Esophagus muscularis mucosa (tissue), 3 donors: ENCODE measurements at regions not wholly inside any gene's neighbourhood (a gene's known extent, or its start where the extent isn't known, plus 50 kb on each side); places are given as distances from the start of the nearest gene placed in this dataset.

Source experiments
- POLR2AphosphoS5 ChIP-seq, 2 donors: sonication (generic); formaldehyde crosslinking; IDR thresholded peaks; one replicate each; pipeline ENCODE4 v1.6.1; 2017; ENCODE audit warnings: antibody characterized with exemption in 2 of 2
- TF ChIP-seq, protein P1 (sequence below), 3 experiments: fragments of 200-600 bp in 2 of 3; fragments of 450-650 bp in 1 of 3; sonication (generic) in 2 of 3; IDR thresholded peaks; one replicate each; pipeline ENCODE4 v1.5.1; 2017 to 2019; ENCODE audit warnings: antibody characterized with exemption in 3 of 3, mild to moderate bottlenecking in 2 of 3, moderate library complexity in 1 of 3

DNA sequence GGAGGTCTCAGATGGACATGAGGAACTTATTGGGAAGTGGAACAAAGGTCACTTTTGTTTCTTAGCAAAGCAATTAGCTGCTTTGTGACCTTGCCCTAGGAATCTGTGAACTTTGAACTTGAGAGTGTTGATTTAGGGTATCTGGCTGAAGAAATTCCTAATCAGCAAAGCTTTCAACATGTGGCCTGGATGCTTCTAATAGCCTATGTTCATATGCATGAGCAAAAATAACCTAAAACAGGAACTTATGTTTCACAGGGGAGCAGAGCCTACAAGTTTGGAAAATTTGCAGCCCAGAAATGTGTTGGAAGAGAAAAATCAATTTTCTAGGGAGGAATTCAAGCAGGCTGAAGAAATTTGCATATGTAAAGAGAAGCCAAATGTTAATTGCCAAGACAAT, 405.8 kb upstream of the SALL3 start:
- TF ChIP-seq, protein P1, sequence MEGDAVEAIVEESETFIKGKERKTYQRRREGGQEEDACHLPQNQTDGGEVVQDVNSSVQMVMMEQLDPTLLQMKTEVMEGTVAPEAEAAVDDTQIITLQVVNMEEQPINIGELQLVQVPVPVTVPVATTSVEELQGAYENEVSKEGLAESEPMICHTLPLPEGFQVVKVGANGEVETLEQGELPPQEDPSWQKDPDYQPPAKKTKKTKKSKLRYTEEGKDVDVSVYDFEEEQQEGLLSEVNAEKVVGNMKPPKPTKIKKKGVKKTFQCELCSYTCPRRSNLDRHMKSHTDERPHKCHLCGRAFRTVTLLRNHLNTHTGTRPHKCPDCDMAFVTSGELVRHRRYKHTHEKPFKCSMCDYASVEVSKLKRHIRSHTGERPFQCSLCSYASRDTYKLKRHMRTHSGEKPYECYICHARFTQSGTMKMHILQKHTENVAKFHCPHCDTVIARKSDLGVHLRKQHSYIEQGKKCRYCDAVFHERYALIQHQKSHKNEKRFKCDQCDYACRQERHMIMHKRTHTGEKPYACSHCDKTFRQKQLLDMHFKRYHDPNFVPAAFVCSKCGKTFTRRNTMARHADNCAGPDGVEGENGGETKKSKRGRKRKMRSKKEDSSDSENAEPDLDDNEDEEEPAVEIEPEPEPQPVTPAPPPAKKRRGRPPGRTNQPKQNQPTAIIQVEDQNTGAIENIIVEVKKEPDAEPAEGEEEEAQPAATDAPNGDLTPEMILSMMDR (IDR thresholded peaks at IDR 0.05), result no peak
- no peak for TF ChIP-seq POLR2AphosphoS5 (IDR thresholded peaks at IDR 0.05)
